ENCODE measurements at regions not wholly inside any gene's neighbourhood (a gene's known extent, or its start where the extent isn't known, plus 50 kb on each side); places are given as distances from the start of the nearest gene placed in this dataset.

DNA sequence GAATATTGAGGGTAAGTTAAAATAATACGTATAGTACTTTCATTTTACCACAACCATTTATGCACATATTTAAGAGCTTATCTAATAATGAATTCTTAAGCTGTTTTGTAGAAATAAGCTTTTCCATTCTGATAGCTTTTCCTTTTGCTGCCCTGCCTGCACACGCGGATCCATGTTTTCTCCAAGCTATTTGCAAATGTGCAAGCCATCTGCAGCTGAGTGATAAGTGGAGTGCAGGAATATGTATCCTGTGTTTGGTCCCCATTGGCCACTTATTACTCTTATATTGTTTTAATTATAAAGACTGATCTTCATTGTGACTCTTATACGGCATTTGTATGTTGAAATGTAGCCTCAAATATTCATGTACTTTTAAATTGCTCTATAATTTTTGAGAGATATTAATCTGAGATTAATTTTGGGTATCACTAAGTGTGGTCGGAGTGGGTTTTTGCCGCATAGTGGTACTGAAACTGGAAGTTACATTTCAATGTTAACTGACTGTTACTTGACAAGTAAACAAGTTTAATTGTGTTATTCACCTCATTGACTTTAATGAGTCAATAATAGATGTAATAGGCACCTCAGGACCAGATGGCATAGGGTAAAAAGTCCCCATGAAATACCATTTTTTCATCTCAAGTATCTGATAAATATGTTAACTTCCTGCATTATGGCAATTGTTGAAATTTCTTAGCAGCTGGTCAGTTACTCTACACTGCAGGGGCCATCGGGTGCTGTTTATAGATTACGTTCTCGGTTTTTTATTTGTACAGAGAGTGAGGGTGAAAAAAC lies 1567.4 kb downstream of the EFNB2 start:
- TF ChIP-seq, protein P1, sequence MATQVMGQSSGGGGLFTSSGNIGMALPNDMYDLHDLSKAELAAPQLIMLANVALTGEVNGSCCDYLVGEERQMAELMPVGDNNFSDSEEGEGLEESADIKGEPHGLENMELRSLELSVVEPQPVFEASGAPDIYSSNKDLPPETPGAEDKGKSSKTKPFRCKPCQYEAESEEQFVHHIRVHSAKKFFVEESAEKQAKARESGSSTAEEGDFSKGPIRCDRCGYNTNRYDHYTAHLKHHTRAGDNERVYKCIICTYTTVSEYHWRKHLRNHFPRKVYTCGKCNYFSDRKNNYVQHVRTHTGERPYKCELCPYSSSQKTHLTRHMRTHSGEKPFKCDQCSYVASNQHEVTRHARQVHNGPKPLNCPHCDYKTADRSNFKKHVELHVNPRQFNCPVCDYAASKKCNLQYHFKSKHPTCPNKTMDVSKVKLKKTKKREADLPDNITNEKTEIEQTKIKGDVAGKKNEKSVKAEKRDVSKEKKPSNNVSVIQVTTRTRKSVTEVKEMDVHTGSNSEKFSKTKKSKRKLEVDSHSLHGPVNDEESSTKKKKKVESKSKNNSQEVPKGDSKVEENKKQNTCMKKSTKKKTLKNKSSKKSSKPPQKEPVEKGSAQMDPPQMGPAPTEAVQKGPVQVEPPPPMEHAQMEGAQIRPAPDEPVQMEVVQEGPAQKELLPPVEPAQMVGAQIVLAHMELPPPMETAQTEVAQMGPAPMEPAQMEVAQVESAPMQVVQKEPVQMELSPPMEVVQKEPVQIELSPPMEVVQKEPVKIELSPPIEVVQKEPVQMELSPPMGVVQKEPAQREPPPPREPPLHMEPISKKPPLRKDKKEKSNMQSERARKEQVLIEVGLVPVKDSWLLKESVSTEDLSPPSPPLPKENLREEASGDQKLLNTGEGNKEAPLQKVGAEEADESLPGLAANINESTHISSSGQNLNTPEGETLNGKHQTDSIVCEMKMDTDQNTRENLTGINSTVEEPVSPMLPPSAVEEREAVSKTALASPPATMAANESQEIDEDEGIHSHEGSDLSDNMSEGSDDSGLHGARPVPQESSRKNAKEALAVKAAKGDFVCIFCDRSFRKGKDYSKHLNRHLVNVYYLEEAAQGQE (IDR thresholded peaks at IDR 0.05; ENCODE audit: low read depth) = no peak
- TF ChIP-seq EGR1 (IDR thresholded peaks at IDR 0.05) (no peak), YY1 (IDR thresholded peaks at IDR 0.05; ENCODE audit: low read depth) (no peak), TAF1 (IDR thresholded peaks at IDR 0.05; ENCODE audit: low read depth) (no peak), CEBPB (IDR thresholded peaks at IDR 0.05) (no peak)
